HepG2 (cell line): ENCODE measurements at regions not wholly inside any gene's neighbourhood (a gene's known extent, or its start where the extent isn't known, plus 50 kb on each side); places are given as distances from the start of the nearest gene placed in this dataset.

ENCODE experiments used
- ATAC-seq: fragments of 200-7000 bp; cut with Tn5 transposase; 3 replicates; pipeline ENCODE4 v1.9.1; 2020; ENCODE audit warnings: mild to moderate bottlenecking, moderate library complexity
- BruUV-seq: library from RNA; stranded (reverse); fragments of 400-500 nt; replicated peaks from 2 replicates; lab custom pipeline; 2021; lab: Mats Ljungman, UMichigan
- CTCF ChIA-PET: fragments of 300-600 bp; formaldehyde crosslinking; extraction: SDS; loops from one replicate; lab custom pipeline; 2021; ENCODE audit warnings: low total read pairs, inconsistent platforms, low intra/inter-chr PET ratio; lab: Yijun Ruan, JAX
- POLR2A ChIA-PET: fragments of 350-600 bp; sonication (Branson Sonifier 250); formaldehyde crosslinking; loops from one replicate; lab custom pipeline; 2020; ENCODE audit warnings: antibody characterized with exemption, inconsistent platforms; lab: Yijun Ruan, JAX
- DNase-seq: peaks from one replicate; pipeline ENCODE4 v3.0.0-alpha.2; 2015; ENCODE audit warnings: low spot score
- FAIRE-seq: peaks from 3 replicates; lab custom pipeline; 2011; peaks lifted over from hg19 to GRCh38; lab: Jason Lieb, UNC
- H2AFZ ChIP-seq: one replicate; pipeline ENCODE4 v1.6.1; 2011; ENCODE audit warnings: low read length, inconsistent platforms
- H3K27ac ChIP-seq: fragments of 300-600 bp; 3 replicates; pipeline ENCODE4 v1.8.0; 2011; ENCODE audit warnings: mixed run types, mild to moderate bottlenecking, mixed read lengths, low read length, inconsistent platforms; ENCODE audit not compliant: insufficient read depth; ENCODE audit errors: extremely low read length
- H3K27me3 ChIP-seq, 2 experiments: fragments of 200-600 bp in 1 of 2; 2 replicates in 1 of 2; 3 replicates in 1 of 2; pipeline versions ENCODE4 v1.6.0 to v1.8.0; 2011; ENCODE audit warnings: low read length in 2 of 2, mild to moderate bottlenecking in 2 of 2, moderate library complexity in 2 of 2, inconsistent platforms in 1 of 2; ENCODE audit not compliant: insufficient read depth in 2 of 2, control insufficient read depth in 1 of 2
- H3K36me3 ChIP-seq, 2 experiments: fragments of 200-600 bp in 1 of 2; replicated peaks in 1 of 2; 2 replicates in 1 of 2; 3 replicates in 1 of 2; pipeline versions ENCODE4 v1.5.1 to v1.8.0; 2011; ENCODE audit warnings: low read length in 2 of 2, inconsistent platforms in 1 of 2; ENCODE audit not compliant: insufficient read depth in 2 of 2, control insufficient read depth in 1 of 2
- H3K4me1 ChIP-seq: 2 replicates; pipeline ENCODE4 v1.5.1; 2012; ENCODE audit warnings: low read length, inconsistent platforms; ENCODE audit not compliant: insufficient read depth
- H3K4me2 ChIP-seq: 2 replicates; pipeline ENCODE4 v1.6.0; 2011; ENCODE audit warnings: low read depth, low read length, inconsistent platforms
- H3K4me3 ChIP-seq, 3 experiments: fragments of 200-600 bp in 1 of 3; sonication (generic), shearing (Covaris generic) in 1 of 3; replicated peaks in 1 of 3; 2 replicates each; pipeline ENCODE4 v1.5.1; 2011 to 2016; ENCODE audit warnings: low read length in 3 of 3, inconsistent platforms in 2 of 3, low read depth in 2 of 3, mild to moderate bottlenecking in 2 of 3, control low read depth in 1 of 3, mixed read lengths in 1 of 3; ENCODE audit not compliant: insufficient read depth in 1 of 3
- H3K79me2 ChIP-seq: one replicate; pipeline ENCODE4 v1.6.1; 2011; ENCODE audit warnings: low read length, inconsistent platforms; ENCODE audit not compliant: insufficient read depth
- H3K9ac ChIP-seq: 2 replicates; pipeline ENCODE4 v1.6.0; 2011; ENCODE audit warnings: mild to moderate bottlenecking, low read depth, low read length, inconsistent platforms; ENCODE audit not compliant: insufficient read depth
- H3K9me3 ChIP-seq: 2 replicates; pipeline ENCODE4 v1.5.1; 2012; ENCODE audit warnings: mild to moderate bottlenecking, low read length
- H4K20me1 ChIP-seq: 2 replicates; pipeline ENCODE4 v1.6.0; 2011; ENCODE audit warnings: inconsistent platforms, mild to moderate bottlenecking, low read length, moderate library complexity; ENCODE audit not compliant: insufficient read depth
- ATAD3A ChIP-seq: sonication (generic); formaldehyde crosslinking; IDR thresholded peaks from 2 replicates; pipeline ENCODE4 v1.4.0; 2020; ENCODE audit warnings: missing genetic modification reagents
- ATF7 ChIP-seq, 2 experiments: fragments of 450-650 bp in 1 of 2; sonication (generic) in 1 of 2; formaldehyde crosslinking in 1 of 2; IDR thresholded peaks; 2 replicates each; pipeline versions ENCODE4 v1.4.0 to v1.6.1; 2016 to 2020; ENCODE audit warnings: antibody characterized with exemption in 1 of 2, mild to moderate bottlenecking in 1 of 2, missing genetic modification reagents in 1 of 2
- REPIN1 ChIP-seq: sonication (generic); formaldehyde crosslinking; IDR thresholded peaks from 2 replicates; pipeline ENCODE4 v1.8.0; 2022; ENCODE audit warnings: missing genetic modification reagents, low read depth, mild to moderate bottlenecking, borderline replicate concordance
- TMF1 ChIP-seq: sonication (generic); formaldehyde crosslinking; IDR thresholded peaks from 2 replicates; pipeline ENCODE4 v1.8.1; 2022; ENCODE audit warnings: low read depth, missing genetic modification reagents
- ZBTB10 ChIP-seq: sonication (generic); formaldehyde crosslinking; IDR thresholded peaks from 2 replicates; pipeline ENCODE4 v1.4.0; 2020; ENCODE audit warnings: missing genetic modification reagents, borderline replicate concordance
- ZBTB21 ChIP-seq: sonication (generic); formaldehyde crosslinking; IDR thresholded peaks from 2 replicates; pipeline ENCODE4 v1.4.0; 2020; ENCODE audit warnings: missing genetic modification reagents
- ZNF569 ChIP-seq: sonication (generic); formaldehyde crosslinking; IDR thresholded peaks from 2 replicates; pipeline ENCODE4 v1.5.0; 2020; ENCODE audit warnings: mild to moderate bottlenecking, missing genetic modification reagents, moderate library complexity, borderline replicate concordance
- ZNF629 ChIP-seq: sonication (generic); formaldehyde crosslinking; conservative IDR thresholded peaks from 2 replicates; pipeline ENCODE4 v1.5.0; 2020; ENCODE audit warnings: missing genetic modification reagents
- ZNF644 ChIP-seq: IDR thresholded peaks from 2 replicates; pipeline ENCODE4 v1.6.1; 2016; ENCODE audit warnings: low read depth
- ZNF841 ChIP-seq: sonication (generic); formaldehyde crosslinking; IDR thresholded peaks from 2 replicates; pipeline ENCODE4 v1.8.1; 2023; ENCODE audit warnings: missing genetic modification reagents, borderline replicate concordance
- ZSCAN22 ChIP-seq: sonication (generic); formaldehyde crosslinking; IDR thresholded peaks from 2 replicates; pipeline ENCODE4 v1.4.0; 2020; ENCODE audit warnings: mild to moderate bottlenecking, missing genetic modification reagents
- ZZZ3 ChIP-seq: sonication (generic); formaldehyde crosslinking; IDR thresholded peaks from 2 replicates; pipeline ENCODE4 v1.4.0; 2020; ENCODE audit warnings: missing genetic modification reagents, mild to moderate bottlenecking, borderline replicate concordance
- WGBS: methylation state at CpG from one replicate; pipeline ENCODE4 v1.1.6; 2017; ENCODE audit warnings: low lambda C conversion rate; 5-methylcytosine and 5-hydroxymethylcytosine counted together
- in situ Hi-C: cut with HindIII; loops from 2 replicates; pipeline ENCODE4 v1.10.0; 2017; ENCODE audit warnings: low pct_unique_long_range_greater_than_20kb; ENCODE audit not compliant: extremely low pct_ligation_motif_present
- intact Hi-C: fragments of 100-400 bp; cut with micrococcal nuclease; formaldehyde crosslinking; loops from one replicate; pipeline ENCODE4 v1.10.0; 2022; ENCODE audit not compliant: unreplicated experiment

- H3K4me1 ChIP-seq, result no peaks in the 10 kb centered on the region
- WGBS, result 0% methylated on average over 1 of the region's 1 CpG
Observed at GRCh38 chr1:209456878-209457277, 126.6 kb upstream of the CAMK1G start.

GRCh38 chr1:209457401-209458125 is 126.0 kb upstream of the CAMK1G start:
- ChIA-PET CTCF (no interaction called here), POLR2A (no interaction called here)
- no peak overlapping the region for H3K4me3 ChIP-seq
- ATAC-seq (no peak), FAIRE-seq (no peak), DNase-seq (no peak)
- no peak overlapping the region for H3K4me2 ChIP-seq
- H3K9me3 ChIP-seq, result peaks cover 24% of the 10 kb centered on the region
- no peak overlapping the region for H3K27ac ChIP-seq
- no peak overlapping the region for H3K9ac ChIP-seq
- H2AFZ ChIP-seq, result no peak overlapping the region
- no peaks in the 10 kb centered on the region; a peak in 1 of 5 replicates for H3K27me3 ChIP-seq
- no TSS peak for BruUV-seq
- H4K20me1 ChIP-seq, result no peaks in the 10 kb centered on the region
- H3K36me3 ChIP-seq, result no peaks in the 10 kb centered on the region
- H3K4me1 ChIP-seq, result no peaks in the 10 kb centered on the region
- in situ Hi-C loops, result no loop called here
- TF ChIP-seq ZBTB10 (CRISPR knock-in tag) (no peak), ZZZ3 (no peak), REPIN1 (no peak), ZBTB21 (no peak), ZSCAN22 (CRISPR knock-in tag) (no peak), TMF1 (CRISPR knock-in tag) (no peak), ZNF629 (CRISPR knock-in tag) (no peak), ZNF569 (CRISPR knock-in tag) (no peak), ZNF841 (no peak), ATF7 (IDR thresholded peaks at IDR 0.05) (no peak), ATF7 (CRISPR knock-in tag; IDR thresholded peaks at IDR 0.05) (no peak), ATAD3A (CRISPR knock-in tag) (no peak)
- H3K79me2 ChIP-seq, result no peaks in the 10 kb centered on the region
- intact Hi-C loops, result no loop called here
- 0% methylated on average over 6 of the region's 6 CpGs for WGBS

More at GRCh38 chr1:209456878-209457277, 126.6 kb upstream of the CAMK1G start:
- no peak overlapping the region for H3K4me3 ChIP-seq
- H3K27me3 ChIP-seq, result no peaks in the 10 kb centered on the region; a peak in 1 of 5 replicates
- no peak for DNase-seq
- ChIA-PET CTCF (no interaction called here), POLR2A (no interaction called here)
- H2AFZ ChIP-seq, result no peak overlapping the region
- H4K20me1 ChIP-seq, result no peaks in the 10 kb centered on the region
- H3K79me2 ChIP-seq, result no peaks in the 10 kb centered on the region
- no peak for ATAC-seq
- in situ Hi-C loops (no loop called here), intact Hi-C loops (no loop called here)
- no peak overlapping the region for H3K4me2 ChIP-seq
- H3K9me3 ChIP-seq, result peaks cover 17% of the 10 kb centered on the region
- H3K9ac ChIP-seq, result no peak overlapping the region
- no peak overlapping the region for H3K27ac ChIP-seq
- no peak for TF ChIP-seq ZNF644
- no peaks in the 10 kb centered on the region for H3K36me3 ChIP-seq
- BruUV-seq, result no TSS peak
- FAIRE-seq, result no peak
